ENCODE measurements at regions not wholly inside any gene's neighbourhood (a gene's known extent, or its start where the extent isn't known, plus 50 kb on each side); places are given as distances from the start of the nearest gene placed in this dataset.
"Not testable (repeated sequence)": the region's sequence is repeated elsewhere in the genome, so short reads cannot be mapped to it uniquely, and the experiment has no call there.

DNA sequence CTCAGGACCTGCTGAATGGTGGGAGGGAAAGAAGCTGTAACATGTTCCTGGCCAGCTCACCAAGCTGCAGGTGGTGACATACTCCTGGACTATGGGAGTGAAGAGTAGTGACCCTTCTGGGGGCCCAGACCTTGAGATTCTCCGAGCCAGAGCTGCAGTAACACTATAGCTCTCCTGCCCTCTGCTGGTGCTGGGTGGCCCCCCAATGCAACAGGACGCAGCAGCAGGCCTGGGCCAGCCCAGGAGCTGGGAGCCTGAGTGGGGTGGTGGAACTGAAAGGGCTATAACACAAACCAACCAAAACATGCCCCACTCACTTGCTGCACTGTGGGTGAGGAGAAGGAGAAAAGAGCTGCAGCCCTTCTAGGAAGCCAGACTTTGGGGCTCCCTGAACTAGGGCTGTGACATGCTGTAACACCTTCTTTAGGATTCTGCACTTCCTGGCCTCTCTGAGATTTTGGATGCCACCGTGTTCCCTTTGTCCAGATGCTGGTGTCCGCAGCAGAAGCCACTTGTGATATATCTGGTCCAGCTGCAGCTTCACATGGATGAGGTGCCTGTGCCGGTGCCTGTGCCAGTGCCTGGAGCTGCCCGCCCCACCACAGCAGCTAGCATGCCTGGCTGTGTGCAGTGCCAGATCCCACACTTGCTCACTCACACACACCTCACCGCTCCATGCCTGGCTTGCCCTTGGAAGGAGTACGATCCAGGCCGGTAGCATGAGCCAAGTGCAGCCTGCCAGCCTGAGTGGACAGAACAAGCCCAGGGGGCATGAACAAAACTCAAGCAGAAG, 636.8 kb upstream of the KCNMB2 start:
- TF ChIP-seq, protein P1, sequence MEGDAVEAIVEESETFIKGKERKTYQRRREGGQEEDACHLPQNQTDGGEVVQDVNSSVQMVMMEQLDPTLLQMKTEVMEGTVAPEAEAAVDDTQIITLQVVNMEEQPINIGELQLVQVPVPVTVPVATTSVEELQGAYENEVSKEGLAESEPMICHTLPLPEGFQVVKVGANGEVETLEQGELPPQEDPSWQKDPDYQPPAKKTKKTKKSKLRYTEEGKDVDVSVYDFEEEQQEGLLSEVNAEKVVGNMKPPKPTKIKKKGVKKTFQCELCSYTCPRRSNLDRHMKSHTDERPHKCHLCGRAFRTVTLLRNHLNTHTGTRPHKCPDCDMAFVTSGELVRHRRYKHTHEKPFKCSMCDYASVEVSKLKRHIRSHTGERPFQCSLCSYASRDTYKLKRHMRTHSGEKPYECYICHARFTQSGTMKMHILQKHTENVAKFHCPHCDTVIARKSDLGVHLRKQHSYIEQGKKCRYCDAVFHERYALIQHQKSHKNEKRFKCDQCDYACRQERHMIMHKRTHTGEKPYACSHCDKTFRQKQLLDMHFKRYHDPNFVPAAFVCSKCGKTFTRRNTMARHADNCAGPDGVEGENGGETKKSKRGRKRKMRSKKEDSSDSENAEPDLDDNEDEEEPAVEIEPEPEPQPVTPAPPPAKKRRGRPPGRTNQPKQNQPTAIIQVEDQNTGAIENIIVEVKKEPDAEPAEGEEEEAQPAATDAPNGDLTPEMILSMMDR (conservative IDR thresholded peaks at IDR 0.05; ENCODE audit: low read depth, low read length), result no peak
- no peak overlapping the region for H3K4me3 ChIP-seq (ENCODE audit: low read length)
- DNase-seq (ENCODE audit: low read depth), result no peak

DNA sequence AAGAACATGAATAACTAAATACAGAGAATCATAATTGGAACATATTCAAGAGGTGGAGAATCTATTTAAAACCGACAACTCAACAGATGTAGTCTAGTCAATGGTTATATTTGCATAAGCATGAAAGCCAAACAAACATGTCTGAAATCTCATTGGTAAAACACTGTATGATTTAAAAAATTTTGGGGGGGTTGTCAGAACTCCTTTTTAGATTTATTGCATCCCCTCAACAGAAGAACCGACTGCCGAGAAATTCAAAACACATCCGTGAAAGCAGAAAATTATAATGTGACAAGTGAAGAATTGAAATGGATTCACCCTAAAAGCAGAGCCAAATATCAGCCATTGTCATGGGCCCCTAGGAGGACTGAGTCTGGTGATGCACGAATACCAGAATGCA, 633.4 kb upstream of the KCNMB2 start:
- no peak for DNase-seq (ENCODE audit: low read depth)
- TF ChIP-seq, protein P1 (conservative IDR thresholded peaks at IDR 0.05; ENCODE audit: low read depth, low read length), result no peak

DNA sequence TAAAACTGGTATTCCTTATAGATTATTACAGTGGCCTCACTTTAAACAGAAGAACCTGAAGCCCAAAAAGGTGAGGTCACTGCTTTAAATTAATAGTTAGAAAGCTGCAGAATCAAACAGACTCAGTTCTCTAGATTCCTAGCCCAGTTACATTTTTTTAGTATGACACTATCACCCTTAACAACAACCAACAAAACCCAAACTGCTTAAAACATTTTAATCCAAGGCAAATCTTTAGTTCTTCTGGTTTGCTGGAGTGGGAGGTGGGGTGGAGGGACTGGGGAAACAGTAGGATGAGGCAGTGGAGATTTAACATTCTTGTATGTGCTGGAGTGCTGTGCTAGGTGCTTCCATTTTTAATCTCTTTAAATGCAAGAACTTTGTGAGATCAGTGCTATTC, 631.6 kb upstream of the KCNMB2 start:
- TF ChIP-seq, protein P1 (conservative IDR thresholded peaks at IDR 0.05; ENCODE audit: low read depth, low read length), result no peak
- DNase-seq (ENCODE audit: low read depth), result peak; percentile 51
- H3K4me3 ChIP-seq (ENCODE audit: low read length), result no peak overlapping the region

More for the DNA sequence above, 633.4 kb upstream of the KCNMB2 start:
- H3K4me3 ChIP-seq (ENCODE audit: low read length), result no peak overlapping the region

DNA sequence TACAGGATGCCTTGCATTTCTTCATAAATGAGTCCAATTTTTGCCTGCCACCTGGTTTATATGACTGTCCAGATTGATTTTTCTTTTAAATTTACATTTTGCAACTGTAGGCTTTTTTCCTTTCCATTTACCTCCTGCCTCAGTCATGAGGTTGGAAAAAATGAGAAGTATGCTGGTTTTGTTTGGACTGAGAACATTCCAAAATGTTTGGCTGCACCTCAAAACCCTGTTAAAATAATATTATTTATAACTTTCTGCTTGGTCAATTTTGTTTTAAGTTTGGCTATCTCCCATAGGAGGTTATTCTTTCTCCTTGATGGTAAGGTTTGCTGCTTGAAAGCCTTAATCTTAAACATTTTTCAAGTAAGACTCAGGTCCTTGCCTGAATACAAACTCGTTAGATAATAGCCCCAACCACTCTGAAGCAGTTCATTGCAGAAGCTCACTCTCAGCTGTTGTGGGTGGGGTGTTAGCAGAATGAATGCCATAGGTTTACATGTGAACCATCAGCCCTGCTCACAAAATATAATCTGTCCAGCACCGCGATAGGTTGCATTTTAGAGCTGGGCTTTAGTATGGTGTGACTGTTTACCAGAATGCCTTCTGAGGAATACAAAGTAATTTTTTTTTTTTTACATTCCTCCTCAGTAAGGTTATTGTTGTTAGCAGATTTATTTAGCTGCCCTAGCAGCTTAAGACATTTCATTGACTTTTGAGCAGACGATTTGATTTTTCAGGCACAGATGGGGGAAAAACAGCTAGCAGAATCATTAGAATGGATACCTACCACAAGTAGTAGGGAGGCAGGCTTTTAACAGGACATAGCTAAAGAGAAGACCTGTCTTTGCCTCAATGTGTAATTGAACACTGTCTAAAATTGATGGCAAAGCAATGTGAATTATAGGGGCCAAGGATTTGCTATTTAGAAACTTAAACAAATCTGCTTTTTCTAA, 630.8 kb upstream of the KCNMB2 start:
- no peak overlapping the region for H3K4me3 ChIP-seq (ENCODE audit: low read length)
- DNase-seq (ENCODE audit: low read depth), result peak; percentile 42
- TF ChIP-seq, protein P1 (conservative IDR thresholded peaks at IDR 0.05; ENCODE audit: low read depth, low read length), result no peak

DNA sequence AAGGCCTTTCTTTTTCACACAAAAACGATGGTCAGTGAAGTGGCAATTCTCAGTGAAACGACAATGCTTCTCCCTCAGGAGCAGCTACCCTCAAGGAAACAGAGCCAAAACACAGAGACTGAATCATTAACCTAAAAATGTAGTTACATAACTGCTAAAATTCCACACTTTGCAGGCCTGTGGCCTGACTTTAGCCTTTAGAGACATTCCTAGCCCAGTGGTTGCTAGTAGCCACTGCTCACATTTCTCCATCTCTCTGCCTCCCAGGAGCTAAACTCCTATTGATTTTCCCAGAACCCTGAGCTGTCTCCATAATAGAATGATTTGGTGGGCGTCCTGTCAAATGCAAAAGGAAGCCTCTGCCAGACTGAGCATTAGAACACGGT, 630.1 kb upstream of the KCNMB2 start:
- TF ChIP-seq, protein P1 (conservative IDR thresholded peaks at IDR 0.05; ENCODE audit: low read depth, low read length), result no peak
- peak; percentile 60 for DNase-seq (ENCODE audit: low read depth)

DNA sequence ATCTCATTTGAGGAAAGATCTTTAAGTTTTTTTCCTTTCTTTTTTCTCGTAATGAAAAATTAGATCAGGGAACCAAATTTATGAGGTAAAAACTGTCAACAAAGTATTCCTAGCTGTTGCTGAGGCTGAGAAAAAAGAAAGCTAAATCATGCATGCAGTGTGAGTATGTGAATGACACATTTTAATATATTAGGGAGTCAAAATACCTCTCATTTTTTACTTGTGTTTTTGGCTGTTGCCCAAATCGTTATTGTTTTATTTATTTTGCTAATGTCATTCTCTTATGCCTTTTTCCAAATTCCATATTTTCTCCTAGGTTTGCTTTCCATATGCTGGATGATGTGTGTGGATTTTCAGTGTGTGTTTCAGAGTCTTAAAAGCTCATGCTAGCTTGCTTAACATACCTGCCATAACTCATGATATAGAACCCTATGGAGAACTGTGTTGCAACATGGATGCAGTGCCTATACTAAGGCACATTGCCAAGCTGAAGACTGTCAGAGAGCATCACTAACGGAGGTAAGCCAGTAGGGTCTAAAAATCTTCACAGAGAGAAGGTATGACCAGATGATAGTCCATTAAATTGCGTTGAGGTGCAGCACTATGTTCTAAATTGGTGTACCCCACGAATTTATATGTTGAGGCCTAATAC, 629.5 kb upstream of the KCNMB2 start:
- DNase-seq (ENCODE audit: low read depth), result no peak

More for the DNA sequence above, 630.1 kb upstream of the KCNMB2 start:
- no peak overlapping the region for H3K4me3 ChIP-seq (ENCODE audit: low read length)

DNA sequence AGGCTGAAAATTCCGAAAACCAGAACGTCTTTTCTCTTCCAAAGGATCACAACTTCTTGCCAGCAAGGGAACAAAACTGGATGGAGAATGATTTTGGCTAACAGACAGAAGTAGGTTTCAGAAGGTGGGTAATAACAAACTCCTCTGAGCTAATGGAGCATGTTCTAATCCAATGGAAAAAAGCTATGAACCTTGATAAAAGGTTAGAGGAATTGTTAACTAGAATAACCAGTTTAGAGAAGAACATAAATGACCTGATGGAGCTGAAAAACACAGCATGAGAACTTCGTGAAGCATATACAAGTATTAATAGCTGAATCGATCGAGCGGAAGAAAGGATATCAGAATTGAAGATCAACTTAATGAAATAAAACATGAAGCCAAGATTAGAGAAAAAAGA, 626.7 kb upstream of the KCNMB2 start:
- not testable (repeated sequence) for H3K4me3 ChIP-seq (ENCODE audit: low read length); DNase-seq (ENCODE audit: low read depth)

More for the DNA sequence above, 629.5 kb upstream of the KCNMB2 start:
- TF ChIP-seq, protein P1 (conservative IDR thresholded peaks at IDR 0.05; ENCODE audit: low read depth, low read length), result no peak
- no peak overlapping the region for H3K4me3 ChIP-seq (ENCODE audit: low read length)
